Omental fat pad (tissue), 3 donors: ENCODE measurements at regions not wholly inside any gene's neighbourhood (a gene's known extent, or its start where the extent isn't known, plus 50 kb on each side); places are given as distances from the start of the nearest gene placed in this dataset.

Source experiments
- ATAC-seq: fragments of 150-250 bp; one replicate; pipeline ENCODE4 v1.9.1; 2016; ENCODE audit warnings: mild to moderate bottlenecking, moderate library complexity; ENCODE audit not compliant: low FRiP score
- DNase-seq: peaks from one replicate; pipeline ENCODE4 v3.0.0-alpha.2; 2019; ENCODE audit warnings: low spot score
- CTCF ChIP-seq, 3 donors: fragments of 450-650 bp; IDR thresholded peaks; one replicate each; pipeline ENCODE4 v1.5.1; 2016 to 2017; ENCODE audit warnings: antibody characterized with exemption in 3 of 3, mild to moderate bottlenecking in 3 of 3, moderate library complexity in 2 of 3

- ATAC-seq (no peak), DNase-seq (no peak)
- no peak for TF ChIP-seq CTCF (IDR thresholded peaks at IDR 0.05)
Observed at GRCh38 chr16:59611556-59611955, 877.4 kb upstream of the GOT2 start.

GRCh38 chr16:59605706-59606105, 871.6 kb upstream of the GOT2 start:
- DNase-seq (no peak), ATAC-seq (no peak)
- TF ChIP-seq CTCF (IDR thresholded peaks at IDR 0.05), result no peak

- no peak for ATAC-seq
- no peak for DNase-seq
- no peak for TF ChIP-seq CTCF (IDR thresholded peaks at IDR 0.05)
Observed at GRCh38 chr16:59604354-59604753, 870.2 kb upstream of the GOT2 start.

GRCh38 chr16:59601452-59601851, 867.3 kb upstream of the GOT2 start:
- no peak for TF ChIP-seq CTCF (IDR thresholded peaks at IDR 0.05)
- DNase-seq, result no peak
- no peak for ATAC-seq

- no peak for TF ChIP-seq CTCF (IDR thresholded peaks at IDR 0.05)
- DNase-seq (no peak), ATAC-seq (no peak)
Observed at GRCh38 chr16:59597269-59597668, 863.2 kb upstream of the GOT2 start.

GRCh38 chr16:59596693-59597092, 862.6 kb upstream of the GOT2 start:
- ATAC-seq (no peak), DNase-seq (no peak)
- TF ChIP-seq CTCF (IDR thresholded peaks at IDR 0.05), result no peak

GRCh38 chr16:59593194-59593661, 859.1 kb upstream of the GOT2 start:
- TF ChIP-seq CTCF (IDR thresholded peaks at IDR 0.05), result no peak
- ATAC-seq, result no peak
- DNase-seq, result no peak
